DND-41 (cell line): ENCODE measurements at regions not wholly inside any gene's neighbourhood (a gene's known extent, or its start where the extent isn't known, plus 50 kb on each side); places are given as distances from the start of the nearest gene placed in this dataset.

Source experiments
- ATAC-seq: fragments of 200-7000 bp; cut with Tn5 transposase; 3 replicates; pipeline ENCODE4 v1.9.1; 2021; ENCODE audit warnings: low read depth; ENCODE audit not compliant: insufficient read depth
- DNase-seq: peaks from one replicate; pipeline ENCODE4 v3.0.0-alpha.2; 2020
- H2AFZ ChIP-seq: 2 replicates; pipeline ENCODE4 v1.6.0; 2012; ENCODE audit warnings: low read depth, low read length
- H3K27ac ChIP-seq: 2 replicates; pipeline ENCODE4 v1.5.1; 2012; ENCODE audit warnings: low read length, inconsistent platforms
- H3K27me3 ChIP-seq: fragments of 200-600 bp; sonication (generic); 2 replicates; pipeline ENCODE4 v1.6.0; 2012; ENCODE audit warnings: low read length, mild to moderate bottlenecking, inconsistent platforms; ENCODE audit not compliant: insufficient read depth, poor library complexity
- H3K36me3 ChIP-seq: 2 replicates; pipeline ENCODE4 v1.5.1; 2012; ENCODE audit warnings: low read length, inconsistent platforms; ENCODE audit not compliant: insufficient read depth
- H3K4me1 ChIP-seq: 2 replicates; pipeline ENCODE4 v1.5.1; 2012; ENCODE audit warnings: mild to moderate bottlenecking, low read length; ENCODE audit not compliant: insufficient read depth
- H3K4me2 ChIP-seq: 2 replicates; pipeline ENCODE4 v1.6.0; 2012; ENCODE audit warnings: mild to moderate bottlenecking, moderate library complexity, low read length, inconsistent platforms; ENCODE audit not compliant: insufficient read depth
- H3K4me3 ChIP-seq, 2 experiments: fragments of 200-600 bp in 1 of 2; shearing (Covaris generic) in 1 of 2; 2 replicates each; pipeline ENCODE4 v1.5.1; 2012 to 2016; ENCODE audit warnings: inconsistent platforms in 2 of 2, low read length in 2 of 2, mild to moderate bottlenecking in 2 of 2, low read depth in 1 of 2, moderate library complexity in 1 of 2
- H3K79me2 ChIP-seq: 2 replicates; pipeline ENCODE4 v1.6.0; 2012; ENCODE audit warnings: low read length, inconsistent platforms; ENCODE audit not compliant: insufficient read depth
- H3K9ac ChIP-seq: 2 replicates; pipeline ENCODE4 v1.6.0; 2012; ENCODE audit warnings: low read depth, mild to moderate bottlenecking, inconsistent platforms, low read length, moderate library complexity
- H3K9me3 ChIP-seq: 2 replicates; pipeline ENCODE4 v1.5.1; 2012; ENCODE audit warnings: low read length, moderate library complexity, mild to moderate bottlenecking, inconsistent platforms; ENCODE audit not compliant: insufficient read depth, severe bottlenecking
- H4K20me1 ChIP-seq: 2 replicates; pipeline ENCODE4 v1.6.0; 2012; ENCODE audit warnings: low read length; ENCODE audit not compliant: insufficient read depth
- EZH2 ChIP-seq: IDR thresholded peaks from 3 replicates; pipeline ENCODE4 v1.6.1; 2012; ENCODE audit warnings: borderline replicate concordance, low read depth, mild to moderate bottlenecking, moderate library complexity, low read length, inconsistent platforms; ENCODE audit not compliant: severe bottlenecking
- TF ChIP-seq, protein P1 (sequence below): IDR thresholded peaks from 2 replicates; pipeline ENCODE4 v1.5.1; 2012; ENCODE audit warnings: borderline replicate concordance, low read length, moderate library complexity, mild to moderate bottlenecking; ENCODE audit not compliant: poor library complexity, severe bottlenecking; ENCODE audit errors: extremely low read depth

- Histone ChIP-seq H3K4me3 (no peak overlapping the region), H4K20me1 (peaks cover 15% of the 10 kb centered on the region), H3K79me2 (no peaks in the 10 kb centered on the region), H3K9ac (no peak overlapping the region), H3K36me3 (no peaks in the 10 kb centered on the region), H3K9me3 (no peaks in the 10 kb centered on the region), H3K4me1 (peaks cover 22% of the 10 kb centered on the region), H3K4me2 (no peak overlapping the region), H3K27ac (no peak overlapping the region), H3K27me3 (peaks cover 29% of the 10 kb centered on the region), H2AFZ (no peak overlapping the region)
- no peak for DNase-seq
- TF ChIP-seq, protein P1, sequence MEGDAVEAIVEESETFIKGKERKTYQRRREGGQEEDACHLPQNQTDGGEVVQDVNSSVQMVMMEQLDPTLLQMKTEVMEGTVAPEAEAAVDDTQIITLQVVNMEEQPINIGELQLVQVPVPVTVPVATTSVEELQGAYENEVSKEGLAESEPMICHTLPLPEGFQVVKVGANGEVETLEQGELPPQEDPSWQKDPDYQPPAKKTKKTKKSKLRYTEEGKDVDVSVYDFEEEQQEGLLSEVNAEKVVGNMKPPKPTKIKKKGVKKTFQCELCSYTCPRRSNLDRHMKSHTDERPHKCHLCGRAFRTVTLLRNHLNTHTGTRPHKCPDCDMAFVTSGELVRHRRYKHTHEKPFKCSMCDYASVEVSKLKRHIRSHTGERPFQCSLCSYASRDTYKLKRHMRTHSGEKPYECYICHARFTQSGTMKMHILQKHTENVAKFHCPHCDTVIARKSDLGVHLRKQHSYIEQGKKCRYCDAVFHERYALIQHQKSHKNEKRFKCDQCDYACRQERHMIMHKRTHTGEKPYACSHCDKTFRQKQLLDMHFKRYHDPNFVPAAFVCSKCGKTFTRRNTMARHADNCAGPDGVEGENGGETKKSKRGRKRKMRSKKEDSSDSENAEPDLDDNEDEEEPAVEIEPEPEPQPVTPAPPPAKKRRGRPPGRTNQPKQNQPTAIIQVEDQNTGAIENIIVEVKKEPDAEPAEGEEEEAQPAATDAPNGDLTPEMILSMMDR, result no peak
- no peak for TF ChIP-seq EZH2
- ATAC-seq, result no peak
Measured at GRCh38 chr4:89531932-89532640, 224.5 kb upstream of the GPRIN3 start.

DNA sequence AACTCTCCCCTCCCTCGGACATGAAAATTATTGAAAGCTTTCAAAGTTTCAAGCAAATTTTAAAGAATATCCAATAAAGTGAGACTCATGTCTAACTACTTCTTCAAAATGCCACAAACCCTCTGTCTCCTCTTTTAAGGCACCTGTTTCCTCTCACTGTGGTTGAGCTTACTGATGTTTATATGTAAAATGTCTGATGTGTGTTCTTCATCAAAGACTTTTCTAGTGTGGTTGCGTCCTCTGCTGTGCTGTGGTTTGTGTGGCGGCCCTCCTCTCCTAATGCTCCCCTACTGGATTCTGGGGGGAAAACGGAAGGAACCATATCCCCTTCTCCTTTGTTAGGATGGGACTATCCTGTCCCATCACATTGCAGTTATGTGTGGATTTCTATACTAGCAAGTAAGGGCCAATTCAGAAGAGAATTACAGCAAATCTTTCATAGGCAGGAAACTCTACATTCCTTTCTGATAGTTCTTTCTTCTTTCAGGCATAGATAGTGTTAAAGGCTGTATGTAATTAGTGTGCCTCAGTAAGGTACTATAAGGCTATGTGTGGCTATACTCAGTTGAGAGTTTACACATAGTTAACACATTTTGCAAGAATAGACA lies 221.0 kb upstream of the GPRIN3 start:
- H3K27ac ChIP-seq, result no peak overlapping the region
- 0 out of 2 replicates have a peak overlapping the region, but pooled peaks have one; percentile 8 for H3K4me2 ChIP-seq
- ATAC-seq, result peak; percentile 99

DNA sequence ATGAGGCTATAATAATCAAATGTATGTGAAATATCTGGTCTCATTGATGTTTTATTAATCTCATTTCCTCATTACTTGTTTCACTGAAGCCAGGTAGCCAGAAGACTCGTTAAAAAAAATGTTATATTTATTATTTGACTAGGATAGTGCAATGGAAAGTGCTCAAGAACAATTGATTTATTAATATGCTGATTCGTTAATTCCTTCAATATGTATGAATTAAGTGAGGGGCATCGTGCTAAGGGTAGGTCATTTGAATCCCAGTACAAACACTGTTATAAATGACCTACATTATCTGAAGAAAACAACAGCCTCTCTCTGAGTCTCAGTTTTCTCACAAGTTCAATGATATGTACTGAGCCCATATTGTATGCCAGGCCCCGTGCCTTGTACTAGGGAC lies 214.2 kb upstream of the GPRIN3 start:
- H2AFZ ChIP-seq, result no peak overlapping the region
- DNase-seq (no peak), ATAC-seq (no peak)
- no peaks in the 10 kb centered on the region for H3K9me3 ChIP-seq
- no peak overlapping the region for H3K9ac ChIP-seq
- H3K27ac ChIP-seq, result no peak overlapping the region
- peaks cover 27% of the 10 kb centered on the region for H3K27me3 ChIP-seq
- H4K20me1 ChIP-seq, result no peaks in the 10 kb centered on the region
- no peaks in the 10 kb centered on the region for H3K79me2 ChIP-seq
- no peak overlapping the region for H3K4me2 ChIP-seq
- TF ChIP-seq, protein P1, result no peak
- no peak for TF ChIP-seq EZH2
- H3K36me3 ChIP-seq, result no peaks in the 10 kb centered on the region
- H3K4me1 ChIP-seq, result peaks cover 1% of the 10 kb centered on the region; the same call in 1 of the 2 replicates
- no peak overlapping the region for H3K4me3 ChIP-seq

More for the DNA sequence above, 221.0 kb upstream of the GPRIN3 start:
- peaks cover 15% of the 10 kb centered on the region for H4K20me1 ChIP-seq
- H3K9ac ChIP-seq, result no peak overlapping the region
- H3K27me3 ChIP-seq, result peaks cover 24% of the 10 kb centered on the region
- no peaks in the 10 kb centered on the region for H3K79me2 ChIP-seq
- no peaks in the 10 kb centered on the region for H3K9me3 ChIP-seq
- no peak overlapping the region for H3K4me3 ChIP-seq
- no peak for TF ChIP-seq EZH2
- TF ChIP-seq, protein P1, result peak; percentile 36
- DNase-seq, result peak; percentile 78
- no peaks in the 10 kb centered on the region for H3K36me3 ChIP-seq
- H3K4me1 ChIP-seq, result peaks cover 26% of the 10 kb centered on the region
- H2AFZ ChIP-seq, result no peak overlapping the region
